ENCODE measurements at regions not wholly inside any gene's neighbourhood (a gene's known extent, or its start where the extent isn't known, plus 50 kb on each side); places are given as distances from the start of the nearest gene placed in this dataset.

DNA sequence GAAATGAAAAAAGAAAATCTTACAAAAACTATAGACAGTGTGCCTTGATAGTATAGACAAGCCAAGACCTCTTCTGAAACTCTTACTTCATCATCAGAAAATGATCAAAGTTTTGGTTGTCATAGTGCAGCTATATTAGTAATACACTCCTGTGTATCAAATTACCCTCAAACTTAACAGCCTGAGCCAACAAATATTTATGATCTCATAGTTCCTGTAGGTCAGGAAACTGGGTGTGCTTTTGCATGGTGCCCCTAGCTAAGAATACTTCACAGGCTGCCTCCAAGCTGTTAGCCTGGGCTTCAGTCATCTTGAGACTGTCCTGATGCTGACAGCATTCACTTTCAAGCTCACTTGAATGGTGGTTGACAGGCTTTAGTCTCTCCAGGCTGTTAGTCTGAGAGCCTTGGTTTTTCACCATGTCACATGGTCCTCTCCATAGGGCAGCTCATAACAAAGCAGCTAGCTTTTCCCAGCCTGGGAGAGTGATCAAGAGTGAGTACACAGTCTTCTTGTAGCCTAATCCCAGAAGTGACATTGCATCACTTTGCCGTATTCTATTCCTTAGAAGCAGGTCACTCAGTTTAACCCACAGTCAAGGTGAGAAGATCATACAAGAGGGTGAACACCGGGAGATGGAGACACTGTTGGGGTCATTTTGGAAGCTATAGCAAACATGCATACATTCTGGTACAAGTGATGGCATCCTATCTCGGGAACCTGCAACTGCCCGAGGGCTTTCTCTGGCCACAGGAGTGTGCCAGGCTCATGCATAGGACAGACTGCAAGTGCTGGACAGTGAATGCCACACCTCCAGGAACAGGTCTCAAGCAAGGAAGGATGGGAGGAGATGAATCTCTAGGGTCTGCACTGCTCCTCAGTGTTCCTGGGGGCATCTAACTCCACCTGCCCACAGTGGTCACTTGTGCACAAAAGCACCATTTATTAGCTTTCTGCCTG lies 173.4 kb upstream of the CADPS start:
- no peak overlapping the region for H3K4me3 ChIP-seq (ENCODE audit: low read depth, low read length)
- DNase-seq (ENCODE audit: low read depth), result no peak
- TF ChIP-seq CTCF (IDR thresholded peaks at IDR 0.05; ENCODE audit: low read depth, low read length, missing control alignments), result no peak

- TF ChIP-seq CTCF (IDR thresholded peaks at IDR 0.05; ENCODE audit: low read depth, low read length, missing control alignments), result no peak
- DNase-seq (ENCODE audit: low read depth), result no peak
These were observed 175.4 kb upstream of the CADPS start for GRCh38 chr3:63050548-63051177.

DNA sequence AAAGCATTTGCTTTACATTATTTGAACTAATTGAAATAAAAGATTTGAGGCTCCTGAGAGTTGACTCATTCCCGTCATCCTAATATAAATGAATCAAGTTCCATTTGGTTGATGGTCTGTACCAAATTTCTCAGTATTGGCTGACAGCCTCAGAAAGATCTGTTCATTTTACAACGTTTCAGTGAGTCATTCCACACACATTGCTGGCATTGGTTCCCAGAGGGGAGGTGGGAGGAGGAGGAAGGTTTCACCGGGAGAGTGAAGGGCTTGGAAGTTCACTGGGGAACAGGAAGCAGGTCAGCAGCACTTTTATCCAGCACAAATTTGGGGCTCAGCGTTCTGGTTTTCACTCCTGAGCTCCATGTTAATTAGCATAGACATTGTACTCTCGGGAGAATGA lies 176.7 kb upstream of the CADPS start:
- DNase-seq (ENCODE audit: low read depth), result no peak
- TF ChIP-seq CTCF (IDR thresholded peaks at IDR 0.05; ENCODE audit: low read depth, low read length, missing control alignments), result no peak
- no peak overlapping the region for H3K4me3 ChIP-seq (ENCODE audit: low read depth, low read length)

More at GRCh38 chr3:63050548-63051177, 175.4 kb upstream of the CADPS start:
- H3K4me3 ChIP-seq (ENCODE audit: low read depth, low read length), result no peak overlapping the region

GRCh38 chr3:63056932-63057331 lies 181.7 kb upstream of the CADPS start:
- no peak for TF ChIP-seq CTCF (IDR thresholded peaks at IDR 0.05; ENCODE audit: low read depth, low read length, missing control alignments)
- DNase-seq (ENCODE audit: low read depth), result no peak
- no peak overlapping the region for H3K4me3 ChIP-seq (ENCODE audit: low read depth, low read length)

DNA sequence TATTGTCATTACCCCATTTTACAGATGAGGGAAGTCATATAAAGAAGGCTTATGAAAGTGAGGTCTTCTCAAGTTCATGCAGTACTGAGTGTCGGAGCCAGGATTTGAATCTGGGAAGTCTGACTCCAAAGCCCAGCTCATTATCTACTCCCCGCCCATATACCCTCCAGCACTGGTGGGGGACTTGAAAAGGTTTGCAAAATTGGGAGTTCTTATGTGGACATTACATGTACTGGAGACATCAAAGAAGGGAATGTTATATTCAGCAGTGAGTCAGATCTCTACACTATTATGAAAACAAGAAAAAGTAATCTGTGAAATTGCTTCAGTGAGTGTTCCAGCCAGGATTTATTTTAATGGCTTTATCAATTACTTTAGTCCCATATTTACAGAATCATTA lies 185.2 kb upstream of the CADPS start:
- TF ChIP-seq CTCF (IDR thresholded peaks at IDR 0.05; ENCODE audit: low read depth, low read length, missing control alignments), result no peak
- H3K4me3 ChIP-seq (ENCODE audit: low read depth, low read length), result no peak overlapping the region
- no peak for DNase-seq (ENCODE audit: low read depth)

- no peak for TF ChIP-seq CTCF (IDR thresholded peaks at IDR 0.05; ENCODE audit: low read depth, low read length, missing control alignments)
- DNase-seq (ENCODE audit: low read depth), result no peak
- H3K4me3 ChIP-seq (ENCODE audit: low read depth, low read length), result no peak overlapping the region
These were observed 186.2 kb upstream of the CADPS start for GRCh38 chr3:63061449-63061848.
